ENCODE measurements at regions not wholly inside any gene's neighbourhood (a gene's known extent, or its start where the extent isn't known, plus 50 kb on each side); places are given as distances from the start of the nearest gene placed in this dataset.

DNA sequence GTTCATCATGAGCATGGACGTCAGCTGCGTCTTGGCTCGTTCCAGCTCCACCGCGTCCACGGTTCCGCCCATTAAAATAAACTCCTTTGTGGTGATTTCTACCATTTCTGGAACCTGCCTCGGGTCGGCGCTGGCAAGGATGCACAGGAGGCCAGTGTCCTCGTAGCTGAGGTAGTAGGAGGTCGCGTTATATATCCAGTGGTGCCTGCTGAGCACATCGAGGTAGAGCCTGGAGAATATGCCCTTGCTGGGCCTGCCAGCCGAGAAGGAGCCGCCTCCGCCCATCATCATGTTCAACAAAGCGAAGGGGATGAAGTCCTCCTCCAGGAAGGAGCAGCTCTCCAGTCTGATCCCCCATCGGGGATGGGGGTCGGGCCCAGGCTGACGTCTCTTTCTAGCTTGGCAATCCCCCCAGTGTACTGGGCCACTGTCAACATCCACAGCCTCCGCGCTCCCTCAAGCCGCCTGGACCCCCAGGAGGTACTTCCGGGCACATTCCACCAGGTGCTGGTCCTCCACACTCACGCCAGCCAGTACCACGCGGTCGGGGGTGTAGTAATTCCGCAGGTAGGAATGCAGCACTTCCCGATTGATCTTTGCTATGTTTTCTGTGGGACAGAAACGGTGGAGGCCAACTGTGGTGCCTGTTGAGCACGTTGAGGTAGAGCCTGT, 120.9 kb upstream of the GRID2 start:
- Histone ChIP-seq H3K9ac (ENCODE audit: insufficient read depth, low read length, poor library complexity, severe bottlenecking) (no peak overlapping the region), H4K20me1 (ENCODE audit: insufficient read depth, low read length) (no peaks in the 10 kb centered on the region), H3K36me3 (replicated peaks in 1 of 2; ENCODE audit: control insufficient read depth in 1 of 2, insufficient read depth in 2 of 2, low read length in 2 of 2) (no peaks in the 10 kb centered on the region), H3K27ac (ENCODE audit: low read depth in 1 of 2, low read length in 2 of 2) (no peak overlapping the region), H3K4me3 (replicated peaks in 1 of 3; ENCODE audit: low read depth in 2 of 3, low read length in 3 of 3) (no peak overlapping the region), H2AFZ (ENCODE audit: insufficient read depth, low read depth, low read length, poor library complexity, severe bottlenecking) (no peak overlapping the region), H3K9me3 (replicated peaks in 1 of 2; ENCODE audit: control insufficient read depth in 1 of 2, insufficient read depth in 1 of 2, low read length in 2 of 2) (peaks cover 20 to 25% of the 10 kb centered on the region in 2 donors), H3K4me1 (ENCODE audit: control insufficient read depth in 1 of 2, insufficient read depth in 2 of 2, low read length in 2 of 2) (no peaks in the 10 kb centered on the region), H3K4me2 (replicated peaks; ENCODE audit: extremely low read depth, low read length, poor library complexity, severe bottlenecking) (no peak overlapping the region), H3K79me2 (ENCODE audit: insufficient read depth, low read length) (no peaks in the 10 kb centered on the region), H3K27me3 (ENCODE audit: control insufficient read depth in 2 of 2, insufficient read depth in 2 of 2, low read length in 2 of 2) (no peaks in the 10 kb centered on the region)
- no peak for DNase-seq
- Mint-ChIP-seq H3K36me3 (no peaks in the 10 kb centered on the region), H3K4me1 (no peaks in the 10 kb centered on the region), H3K4me3 (no peak overlapping the region), H3K27me3 (ENCODE audit: low read depth in 3 of 3) (no peaks in the 10 kb centered on the region), H3K9me3 (peaks cover 11 to 29% (median 14%) of the 10 kb centered on the region in 7 donors), H3K27ac (no peak overlapping the region)
- intact Hi-C loops (cut with micrococcal nuclease): no loop called here
- TF ChIP-seq, protein P1, sequence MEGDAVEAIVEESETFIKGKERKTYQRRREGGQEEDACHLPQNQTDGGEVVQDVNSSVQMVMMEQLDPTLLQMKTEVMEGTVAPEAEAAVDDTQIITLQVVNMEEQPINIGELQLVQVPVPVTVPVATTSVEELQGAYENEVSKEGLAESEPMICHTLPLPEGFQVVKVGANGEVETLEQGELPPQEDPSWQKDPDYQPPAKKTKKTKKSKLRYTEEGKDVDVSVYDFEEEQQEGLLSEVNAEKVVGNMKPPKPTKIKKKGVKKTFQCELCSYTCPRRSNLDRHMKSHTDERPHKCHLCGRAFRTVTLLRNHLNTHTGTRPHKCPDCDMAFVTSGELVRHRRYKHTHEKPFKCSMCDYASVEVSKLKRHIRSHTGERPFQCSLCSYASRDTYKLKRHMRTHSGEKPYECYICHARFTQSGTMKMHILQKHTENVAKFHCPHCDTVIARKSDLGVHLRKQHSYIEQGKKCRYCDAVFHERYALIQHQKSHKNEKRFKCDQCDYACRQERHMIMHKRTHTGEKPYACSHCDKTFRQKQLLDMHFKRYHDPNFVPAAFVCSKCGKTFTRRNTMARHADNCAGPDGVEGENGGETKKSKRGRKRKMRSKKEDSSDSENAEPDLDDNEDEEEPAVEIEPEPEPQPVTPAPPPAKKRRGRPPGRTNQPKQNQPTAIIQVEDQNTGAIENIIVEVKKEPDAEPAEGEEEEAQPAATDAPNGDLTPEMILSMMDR (IDR thresholded peaks at IDR 0.05): no peak
- WGBS (ENCODE audit: insufficient coverage): 95% methylated on average over 33 of the region's 33 CpGs

DNA sequence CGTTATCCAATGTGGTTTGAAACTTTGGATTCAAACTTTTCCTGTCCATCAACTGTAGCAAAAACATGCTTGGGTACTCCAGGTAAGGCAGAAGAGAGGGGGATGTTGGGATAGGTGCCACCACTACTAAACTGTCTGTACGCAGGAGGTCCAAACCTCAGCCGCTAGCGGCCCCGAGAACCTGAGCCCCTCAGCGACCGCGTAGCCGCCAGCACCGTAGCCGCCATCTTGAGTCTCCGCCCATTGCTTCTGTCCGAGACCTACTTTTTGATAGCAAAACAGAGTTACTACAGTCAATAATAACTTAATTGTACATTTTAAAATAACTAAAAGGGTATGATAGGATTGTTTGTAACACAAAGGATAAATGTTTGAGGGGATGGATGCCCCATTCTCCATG, 119.9 kb upstream of the GRID2 start:
- Histone ChIP-seq H2AFZ (ENCODE audit: insufficient read depth, low read depth, low read length, poor library complexity, severe bottlenecking) (no peak overlapping the region), H3K27me3 (ENCODE audit: control insufficient read depth in 2 of 2, insufficient read depth in 2 of 2, low read length in 2 of 2) (no peaks in the 10 kb centered on the region), H3K27ac (ENCODE audit: low read depth in 1 of 2, low read length in 2 of 2) (no peak overlapping the region), H3K36me3 (replicated peaks in 1 of 2; ENCODE audit: control insufficient read depth in 1 of 2, insufficient read depth in 2 of 2, low read length in 2 of 2) (no peaks in the 10 kb centered on the region), H3K4me1 (ENCODE audit: control insufficient read depth in 1 of 2, insufficient read depth in 2 of 2, low read length in 2 of 2) (no peaks in the 10 kb centered on the region), H3K9me3 (replicated peaks in 1 of 2; ENCODE audit: control insufficient read depth in 1 of 2, insufficient read depth in 1 of 2, low read length in 2 of 2) (peaks cover 20 to 25% of the 10 kb centered on the region in 2 donors), H3K9ac (ENCODE audit: insufficient read depth, low read length, poor library complexity, severe bottlenecking) (no peak overlapping the region), H3K79me2 (ENCODE audit: insufficient read depth, low read length) (no peaks in the 10 kb centered on the region), H4K20me1 (ENCODE audit: insufficient read depth, low read length) (no peaks in the 10 kb centered on the region), H3K4me3 (replicated peaks in 1 of 3; ENCODE audit: low read depth in 2 of 3, low read length in 3 of 3) (no peak overlapping the region), H3K4me2 (replicated peaks; ENCODE audit: extremely low read depth, low read length, poor library complexity, severe bottlenecking) (no peak overlapping the region)
- H3K4me1 Mint-ChIP-seq: no peaks in the 10 kb centered on the region
- intact Hi-C loops (cut with micrococcal nuclease): no loop called here
- DNase-seq: no peak
- no peaks in the 10 kb centered on the region for H3K27me3 Mint-ChIP-seq (ENCODE audit: low read depth in 3 of 3)
- peaks cover 11 to 29% (median 14%) of the 10 kb centered on the region in 7 donors for H3K9me3 Mint-ChIP-seq
- WGBS (ENCODE audit: insufficient coverage): 100% methylated on average over 8 of the region's 13 CpGs
- no peaks in the 10 kb centered on the region for H3K36me3 Mint-ChIP-seq
- TF ChIP-seq, protein P1 (IDR thresholded peaks at IDR 0.05): no peak
- no peak overlapping the region for H3K4me3 Mint-ChIP-seq
- no peak overlapping the region for H3K27ac Mint-ChIP-seq
